SK-N-SH (cell line): ENCODE measurements at regions not wholly inside any gene's neighbourhood (a gene's known extent, or its start where the extent isn't known, plus 50 kb on each side); places are given as distances from the start of the nearest gene placed in this dataset.

Experiments used
- CTCF ChIA-PET: fragments of 300-600, 350-600 bp; formaldehyde crosslinking; extraction: SDS; loops from one replicate; lab custom pipeline; 2021; lab: Yijun Ruan, JAX
- POLR2A ChIA-PET: fragments of 350-600 bp; sonication (Branson Sonifier 250); formaldehyde crosslinking; extraction: SDS; loops from one replicate; lab custom pipeline; 2020; ENCODE audit warnings: antibody characterized with exemption, inconsistent platforms; lab: Yijun Ruan, JAX
- DNase-seq: peaks from one replicate; pipeline ENCODE4 v3.0.0; 2012
- H2AFZ ChIP-seq: fragments of 200-600 bp; sonication (generic); 2 replicates; pipeline ENCODE4 v1.8.1; 2016; ENCODE audit warnings: antibody characterized with exemption, mild to moderate bottlenecking, low read depth
- H3F3A ChIP-seq: fragments of 200-600 bp; sonication (generic); replicated peaks from 2 replicates; pipeline ENCODE3; 2016; ENCODE audit warnings: antibody characterized with exemption, mild to moderate bottlenecking; ENCODE audit not compliant: insufficient read depth
- H3K27ac ChIP-seq, 2 experiments: fragments of 200-500 bp in 1 of 2; fragments of 200-600 bp in 1 of 2; sonication (Bioruptor generic) in 1 of 2; sonication (generic), shearing (Covaris generic) in 1 of 2; 2 replicates each; pipeline versions ENCODE4 v1.5.1 to v1.6.1; 2014 to 2016; ENCODE audit warnings: low read depth in 2 of 2, inconsistent platforms in 1 of 2, low read length in 1 of 2, mild to moderate bottlenecking in 1 of 2, mixed read lengths in 1 of 2
- H3K27me3 ChIP-seq: fragments of 200-600 bp; sonication (generic), shearing (Covaris generic); 2 replicates; pipeline ENCODE4 v1.6.1; 2016; ENCODE audit warnings: mixed run types; ENCODE audit not compliant: insufficient read depth
- H3K36me3 ChIP-seq, 2 experiments: fragments of 200-500 bp in 1 of 2; fragments of 200-600 bp in 1 of 2; sonication (Bioruptor generic) in 1 of 2; sonication (generic) in 1 of 2; replicated peaks in 1 of 2; 2 replicates each; pipeline versions ENCODE3 to v1.5.1; 2014 to 2016; ENCODE audit warnings: low read length in 1 of 2, mild to moderate bottlenecking in 1 of 2; ENCODE audit not compliant: insufficient read depth in 2 of 2, control insufficient read depth in 1 of 2
- H3K4me1 ChIP-seq, 2 experiments: fragments of 200-500 bp in 1 of 2; fragments of 200-600 bp in 1 of 2; sonication (Bioruptor generic) in 1 of 2; sonication (generic), shearing (Covaris generic) in 1 of 2; 2 replicates each; pipeline versions ENCODE4 v1.5.1 to v1.6.1; 2014 to 2016; ENCODE audit warnings: low read depth in 1 of 2, low read length in 1 of 2, mixed run types in 1 of 2; ENCODE audit not compliant: insufficient read depth in 2 of 2, control insufficient read depth in 1 of 2
- H3K4me2 ChIP-seq: fragments of 200-600 bp; sonication (generic), shearing (Covaris generic); 2 replicates; pipeline ENCODE4 v1.6.1; 2017; ENCODE audit warnings: mixed run types
- H3K4me3 ChIP-seq, 2 experiments: fragments of 200-500 bp in 1 of 2; fragments of 200-600 bp in 1 of 2; sonication (Bioruptor generic) in 1 of 2; sonication (generic), shearing (Covaris generic) in 1 of 2; 2 replicates each; pipeline versions ENCODE4 v1.5.1 to v1.8.1; 2014 to 2016; ENCODE audit warnings: low read depth in 2 of 2, inconsistent platforms in 1 of 2, low read length in 1 of 2, mild to moderate bottlenecking in 1 of 2, mixed read lengths in 1 of 2, moderate library complexity in 1 of 2
- H3K79me2 ChIP-seq: fragments of 200-600 bp; sonication (generic); 2 replicates; pipeline ENCODE4 v1.8.1; 2017; ENCODE audit warnings: mild to moderate bottlenecking; ENCODE audit not compliant: insufficient read depth
- H3K9ac ChIP-seq: fragments of 200-600 bp; sonication (generic); 2 replicates; pipeline ENCODE4 v1.6.1; 2017; ENCODE audit warnings: mixed run types
- H3K9me2 ChIP-seq: fragments of 200-600 bp; sonication (generic); 2 replicates; pipeline ENCODE4 v1.6.1; 2017; ENCODE audit warnings: mixed run types
- H3K9me3 ChIP-seq: fragments of 200-600 bp; sonication (generic); 2 replicates; pipeline ENCODE4 v1.6.1; 2017; ENCODE audit warnings: mixed run types, mild to moderate bottlenecking, moderate library complexity
- H4K20me1 ChIP-seq: fragments of 200-600 bp; sonication (generic); 2 replicates; pipeline ENCODE4 v1.6.1; 2017; ENCODE audit warnings: mild to moderate bottlenecking, mixed run types; ENCODE audit not compliant: insufficient read depth
- CHD2 ChIP-seq: fragments of 150-350 bp; IDR thresholded peaks from 2 replicates; pipeline ENCODE4 v1.6.1; 2018; ENCODE audit warnings: low read length; ENCODE audit not compliant: partially characterized antibody
- ELF1 ChIP-seq: IDR thresholded peaks from 2 replicates; pipeline ENCODE4 v1.4.0; 2012
- FOXM1 ChIP-seq: IDR thresholded peaks from 2 replicates; pipeline ENCODE4 v1.4.0; 2012; ENCODE audit warnings: low read depth, mild to moderate bottlenecking
- GATA2 ChIP-seq: sonication (generic); formaldehyde crosslinking; IDR thresholded peaks from 2 replicates; pipeline ENCODE4 v1.5.0; 2020; ENCODE audit warnings: mild to moderate bottlenecking, missing genetic modification reagents
- JUND ChIP-seq: IDR thresholded peaks from 2 replicates; pipeline ENCODE4 v1.4.0; 2012
- MEF2A ChIP-seq: IDR thresholded peaks from 2 replicates; pipeline ENCODE4 v1.4.0; 2012; ENCODE audit warnings: low read depth, borderline replicate concordance
- MXI1 ChIP-seq: IDR thresholded peaks from 2 replicates; pipeline ENCODE4 v1.6.1; 2012; ENCODE audit warnings: mild to moderate bottlenecking, low read depth, low read length, improper control_type of control experiment
- NFIC ChIP-seq: IDR thresholded peaks from 2 replicates; pipeline ENCODE4 v1.4.0; 2012; ENCODE audit warnings: borderline replicate concordance
- NRF1 ChIP-seq: IDR thresholded peaks from 2 replicates; pipeline ENCODE4 v1.6.1; 2012; ENCODE audit warnings: low read depth, mild to moderate bottlenecking, low read length
- RAD21 ChIP-seq: IDR thresholded peaks from 2 replicates; pipeline ENCODE4 v1.6.1; 2012; ENCODE audit warnings: mild to moderate bottlenecking, low read length
- RCOR1 ChIP-seq: fragments of 150-350 bp; IDR thresholded peaks from 2 replicates; pipeline ENCODE4 v1.6.1; 2017; ENCODE audit warnings: antibody characterized with exemption, low read length
- RFX5 ChIP-seq: IDR thresholded peaks from 2 replicates; pipeline ENCODE4 v1.6.1; 2012; ENCODE audit warnings: mild to moderate bottlenecking, improper control_type of control experiment, low read length
- RXRA ChIP-seq: IDR thresholded peaks from 2 replicates; pipeline ENCODE4 v1.4.0; 2012; ENCODE audit warnings: low read depth, mild to moderate bottlenecking, borderline replicate concordance
- SMC3 ChIP-seq: IDR thresholded peaks from 2 replicates; pipeline ENCODE4 v1.6.1; 2012; ENCODE audit warnings: low read depth, low read length, improper control_type of control experiment
- TAF1 ChIP-seq: IDR thresholded peaks from 2 replicates; pipeline ENCODE4 v1.6.1; 2012; ENCODE audit warnings: low read depth, mild to moderate bottlenecking, low read length, moderate library complexity, borderline replicate concordance
- TEAD4 ChIP-seq: IDR thresholded peaks from 2 replicates; pipeline ENCODE4 v1.4.0; 2012; ENCODE audit warnings: mild to moderate bottlenecking, borderline replicate concordance; ENCODE audit not compliant: insufficient read depth
- YY1 ChIP-seq: IDR thresholded peaks from 2 replicates; pipeline ENCODE4 v1.4.0; 2012; ENCODE audit warnings: low read depth, mild to moderate bottlenecking
- WGBS: methylation state at CpG from one replicate; pipeline ENCODE4 v1.1.6; 2017; ENCODE audit warnings: low lambda C conversion rate; 5-methylcytosine and 5-hydroxymethylcytosine counted together
- TF ChIP-seq, protein P1 (sequence below): fragments of 200-600 bp; sonication (generic); IDR thresholded peaks from 2 replicates; pipeline ENCODE4 v1.6.1; 2017; ENCODE audit warnings: antibody characterized with exemption, mild to moderate bottlenecking, moderate library complexity
- TF ChIP-seq, protein P2 (sequence below): fragments of 150-350 bp; IDR thresholded peaks from 2 replicates; pipeline ENCODE4 v1.6.1; 2017; ENCODE audit warnings: antibody characterized with exemption, low read length, low read depth, borderline replicate concordance
- TF ChIP-seq, protein P3 (sequence below): IDR thresholded peaks from 2 replicates; pipeline ENCODE4 v1.6.1; 2012; ENCODE audit warnings: mild to moderate bottlenecking, low read depth, low read length, moderate library complexity

- CTCF ChIA-PET, result no interaction called here
- Histone ChIP-seq H3K4me3 (no peak overlapping the region), H3K9me3 (no peaks in the 10 kb centered on the region), H3K36me3 (no peaks in the 10 kb centered on the region), H3K79me2 (no peaks in the 10 kb centered on the region), H3K9me2 (no peaks in the 10 kb centered on the region), H2AFZ (no peak overlapping the region), H3K9ac (no peak overlapping the region), H3F3A (peaks cover 6% of the 10 kb centered on the region), H3K27me3 (no peaks in the 10 kb centered on the region), H4K20me1 (no peaks in the 10 kb centered on the region), H3K4me2 (no peak overlapping the region), H3K27ac (no peak overlapping the region), H3K4me1 (0 out of 4 replicates have a peak, but pooled peaks cover 0 to 4% of the 10 kb centered on the region in 2 experiments)
- no peak for DNase-seq
- 73% methylated on average over 4 of the region's 5 CpGs for WGBS
- no peak for TF ChIP-seq MEF2A
- POLR2A ChIA-PET, result no interaction called here
Measured at GRCh38 chr12:113722747-113723146, 243.4 kb downstream of the RBM19 start.

DNA sequence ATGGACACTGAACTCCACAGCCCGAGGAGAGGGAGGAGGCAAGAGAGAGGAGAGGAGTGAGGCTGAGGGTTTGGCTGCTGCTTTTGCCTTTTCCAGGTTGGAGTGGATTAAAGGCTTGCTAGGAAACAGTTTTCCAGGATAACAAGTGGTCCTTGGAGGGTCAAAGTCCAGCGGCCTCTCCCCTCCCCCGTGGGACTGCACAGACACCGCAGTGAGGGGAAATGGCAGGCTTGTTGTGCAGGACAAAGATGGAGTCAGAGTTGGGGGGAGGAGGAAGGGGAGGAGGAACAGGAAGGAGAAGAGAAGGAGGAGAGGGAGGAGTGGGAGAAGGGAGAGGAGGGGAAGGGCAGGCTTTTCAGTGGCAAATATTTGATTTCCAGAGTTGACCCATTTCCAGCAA lies 245.5 kb downstream of the RBM19 start:
- H3K4me2 ChIP-seq, result no peak overlapping the region
- H3K27me3 ChIP-seq, result no peaks in the 10 kb centered on the region
- no peaks in the 10 kb centered on the region for H3K9me2 ChIP-seq
- WGBS, result 27% methylated on average over 4 of the region's 4 CpGs
- 0 out of 2 replicates have a peak overlapping the region, but pooled peaks have one; percentile 41 for H2AFZ ChIP-seq
- ChIA-PET POLR2A (no interaction called here), CTCF (interaction anchor here (1.2 kb wide), 1 partner anchor 11 kb away, joined by 3 read pairs; no protein-coding TSS in a partner anchor)
- no peak for DNase-seq
- TF ChIP-seq JUND (no peak), RFX5 (no peak), RAD21 (no peak), RXRA (no peak), NRF1 (no peak), GATA2 (no peak), CHD2 (no peak), NFIC (no peak), SMC3 (no peak), YY1 (no peak), TAF1 (no peak), RCOR1 (no peak), MXI1 (no peak), TEAD4 (no peak), MEF2A (no peak), ELF1 (no peak), FOXM1 (no peak)
- TF ChIP-seq, protein P1, sequence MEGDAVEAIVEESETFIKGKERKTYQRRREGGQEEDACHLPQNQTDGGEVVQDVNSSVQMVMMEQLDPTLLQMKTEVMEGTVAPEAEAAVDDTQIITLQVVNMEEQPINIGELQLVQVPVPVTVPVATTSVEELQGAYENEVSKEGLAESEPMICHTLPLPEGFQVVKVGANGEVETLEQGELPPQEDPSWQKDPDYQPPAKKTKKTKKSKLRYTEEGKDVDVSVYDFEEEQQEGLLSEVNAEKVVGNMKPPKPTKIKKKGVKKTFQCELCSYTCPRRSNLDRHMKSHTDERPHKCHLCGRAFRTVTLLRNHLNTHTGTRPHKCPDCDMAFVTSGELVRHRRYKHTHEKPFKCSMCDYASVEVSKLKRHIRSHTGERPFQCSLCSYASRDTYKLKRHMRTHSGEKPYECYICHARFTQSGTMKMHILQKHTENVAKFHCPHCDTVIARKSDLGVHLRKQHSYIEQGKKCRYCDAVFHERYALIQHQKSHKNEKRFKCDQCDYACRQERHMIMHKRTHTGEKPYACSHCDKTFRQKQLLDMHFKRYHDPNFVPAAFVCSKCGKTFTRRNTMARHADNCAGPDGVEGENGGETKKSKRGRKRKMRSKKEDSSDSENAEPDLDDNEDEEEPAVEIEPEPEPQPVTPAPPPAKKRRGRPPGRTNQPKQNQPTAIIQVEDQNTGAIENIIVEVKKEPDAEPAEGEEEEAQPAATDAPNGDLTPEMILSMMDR, result no peak
- TF ChIP-seq, protein P2, sequence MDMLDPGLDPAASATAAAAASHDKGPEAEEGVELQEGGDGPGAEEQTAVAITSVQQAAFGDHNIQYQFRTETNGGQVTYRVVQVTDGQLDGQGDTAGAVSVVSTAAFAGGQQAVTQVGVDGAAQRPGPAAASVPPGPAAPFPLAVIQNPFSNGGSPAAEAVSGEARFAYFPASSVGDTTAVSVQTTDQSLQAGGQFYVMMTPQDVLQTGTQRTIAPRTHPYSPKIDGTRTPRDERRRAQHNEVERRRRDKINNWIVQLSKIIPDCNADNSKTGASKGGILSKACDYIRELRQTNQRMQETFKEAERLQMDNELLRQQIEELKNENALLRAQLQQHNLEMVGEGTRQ, result no peak
- TF ChIP-seq, protein P3, sequence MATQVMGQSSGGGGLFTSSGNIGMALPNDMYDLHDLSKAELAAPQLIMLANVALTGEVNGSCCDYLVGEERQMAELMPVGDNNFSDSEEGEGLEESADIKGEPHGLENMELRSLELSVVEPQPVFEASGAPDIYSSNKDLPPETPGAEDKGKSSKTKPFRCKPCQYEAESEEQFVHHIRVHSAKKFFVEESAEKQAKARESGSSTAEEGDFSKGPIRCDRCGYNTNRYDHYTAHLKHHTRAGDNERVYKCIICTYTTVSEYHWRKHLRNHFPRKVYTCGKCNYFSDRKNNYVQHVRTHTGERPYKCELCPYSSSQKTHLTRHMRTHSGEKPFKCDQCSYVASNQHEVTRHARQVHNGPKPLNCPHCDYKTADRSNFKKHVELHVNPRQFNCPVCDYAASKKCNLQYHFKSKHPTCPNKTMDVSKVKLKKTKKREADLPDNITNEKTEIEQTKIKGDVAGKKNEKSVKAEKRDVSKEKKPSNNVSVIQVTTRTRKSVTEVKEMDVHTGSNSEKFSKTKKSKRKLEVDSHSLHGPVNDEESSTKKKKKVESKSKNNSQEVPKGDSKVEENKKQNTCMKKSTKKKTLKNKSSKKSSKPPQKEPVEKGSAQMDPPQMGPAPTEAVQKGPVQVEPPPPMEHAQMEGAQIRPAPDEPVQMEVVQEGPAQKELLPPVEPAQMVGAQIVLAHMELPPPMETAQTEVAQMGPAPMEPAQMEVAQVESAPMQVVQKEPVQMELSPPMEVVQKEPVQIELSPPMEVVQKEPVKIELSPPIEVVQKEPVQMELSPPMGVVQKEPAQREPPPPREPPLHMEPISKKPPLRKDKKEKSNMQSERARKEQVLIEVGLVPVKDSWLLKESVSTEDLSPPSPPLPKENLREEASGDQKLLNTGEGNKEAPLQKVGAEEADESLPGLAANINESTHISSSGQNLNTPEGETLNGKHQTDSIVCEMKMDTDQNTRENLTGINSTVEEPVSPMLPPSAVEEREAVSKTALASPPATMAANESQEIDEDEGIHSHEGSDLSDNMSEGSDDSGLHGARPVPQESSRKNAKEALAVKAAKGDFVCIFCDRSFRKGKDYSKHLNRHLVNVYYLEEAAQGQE, result no peak
- TF ChIP-seq, all 33 proteins: peak for 0
- Histone ChIP-seq H3K9me3 (no peaks in the 10 kb centered on the region), H3K36me3 (no peaks in the 10 kb centered on the region), H3K27ac (no peak overlapping the region), H3K79me2 (no peaks in the 10 kb centered on the region), H4K20me1 (no peaks in the 10 kb centered on the region), H3K9ac (no peak overlapping the region), H3F3A (no peaks in the 10 kb centered on the region), H3K4me3 (no peak overlapping the region), H3K4me1 (no peaks in the 10 kb centered on the region)
